Fibroblast of peridontal ligament (primary cell): ENCODE measurements at regions not wholly inside any gene's neighbourhood (a gene's known extent, or its start where the extent isn't known, plus 50 kb on each side); places are given as distances from the start of the nearest gene placed in this dataset.

Experiments used
- DNase-seq: peaks from one replicate; pipeline ENCODE4 v3.0.0-alpha.2; 2010; ENCODE audit errors: extremely low read depth

DNA sequence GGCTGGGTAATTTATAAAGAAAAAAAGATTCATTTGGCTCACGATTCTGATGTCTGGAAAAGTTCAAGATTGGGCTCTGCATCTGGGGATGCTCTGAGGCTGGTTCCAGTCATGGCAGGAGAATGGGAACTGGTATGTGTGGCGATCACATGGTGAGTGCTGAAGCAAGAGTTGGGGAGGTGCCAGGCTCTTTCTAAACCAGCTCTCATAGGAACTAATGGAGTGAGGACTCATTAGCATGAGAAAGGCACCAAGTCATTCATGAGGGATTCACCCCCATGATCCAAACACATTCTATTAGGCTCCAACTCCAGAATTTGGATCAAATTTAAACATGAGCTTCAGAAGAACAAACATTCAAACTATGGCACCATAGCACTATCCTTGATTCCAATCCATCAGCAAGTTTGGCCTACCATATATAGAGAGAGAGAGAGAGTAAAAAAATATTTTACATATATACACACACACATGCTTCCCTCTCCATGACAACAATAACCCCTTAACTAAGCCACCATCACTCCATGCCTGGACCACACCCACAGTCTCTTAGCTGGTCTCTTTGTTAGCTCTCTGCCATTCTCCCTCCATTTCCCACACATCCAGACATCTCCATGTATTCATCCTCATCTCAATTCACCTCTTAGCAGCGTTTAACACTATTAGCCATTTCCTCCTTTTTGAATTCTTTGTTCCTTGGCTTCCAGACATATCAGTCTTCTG lies 57.9 kb downstream of the NPY start:
- no peak for DNase-seq

DNA sequence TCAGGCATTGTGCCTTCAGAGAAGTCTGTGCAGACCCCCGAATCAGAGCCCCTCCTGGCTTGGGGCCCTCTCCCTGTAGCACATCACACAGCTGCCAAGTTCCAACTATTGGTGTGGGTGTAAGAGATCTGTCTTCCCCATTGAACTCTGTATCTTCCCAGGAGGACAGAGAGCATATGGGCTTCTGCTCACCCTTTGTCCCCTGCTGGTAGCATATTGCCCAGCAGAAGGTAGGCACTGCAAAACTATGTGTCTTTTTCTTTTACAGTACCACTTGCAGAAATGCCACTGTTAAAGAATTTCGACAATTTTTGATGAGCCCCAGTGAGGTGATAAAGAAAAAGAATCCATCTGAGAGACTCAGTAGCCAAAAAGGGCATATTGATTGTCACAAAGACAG lies 59.6 kb downstream of the NPY start:
- DNase-seq, result no peak

- DNase-seq, result no peak
Observed at GRCh38 chr7:24346129-24346528, 62.1 kb downstream of the NPY start.

GRCh38 chr7:24346716-24347115 lies 62.7 kb downstream of the NPY start:
- no peak for DNase-seq

GRCh38 chr7:24349339-24349738 lies 65.3 kb downstream of the NPY start:
- no peak for DNase-seq

DNA sequence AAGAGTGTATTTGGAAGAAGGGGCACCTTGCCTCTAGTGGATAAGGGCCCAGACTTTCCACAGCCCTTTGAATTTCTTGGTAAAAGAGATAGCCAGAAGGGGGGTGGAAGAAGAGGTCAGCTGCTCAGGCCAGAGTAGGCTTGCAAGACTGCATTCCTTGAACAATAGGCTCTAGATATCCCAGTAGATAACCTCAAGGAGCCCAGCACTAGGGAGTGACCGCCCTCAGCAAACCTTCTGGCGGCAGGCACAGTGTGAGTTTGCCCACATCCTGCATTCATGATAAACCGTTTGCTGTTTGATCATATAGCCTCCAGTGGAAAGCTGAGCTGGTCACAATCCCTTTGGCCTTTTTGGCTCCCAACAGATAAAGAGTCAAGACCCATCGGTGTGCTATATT lies 70.5 kb downstream of the NPY start:
- no peak for DNase-seq

GRCh38 chr7:24356718-24357386 lies 72.9 kb downstream of the NPY start:
- no peak for DNase-seq

DNA sequence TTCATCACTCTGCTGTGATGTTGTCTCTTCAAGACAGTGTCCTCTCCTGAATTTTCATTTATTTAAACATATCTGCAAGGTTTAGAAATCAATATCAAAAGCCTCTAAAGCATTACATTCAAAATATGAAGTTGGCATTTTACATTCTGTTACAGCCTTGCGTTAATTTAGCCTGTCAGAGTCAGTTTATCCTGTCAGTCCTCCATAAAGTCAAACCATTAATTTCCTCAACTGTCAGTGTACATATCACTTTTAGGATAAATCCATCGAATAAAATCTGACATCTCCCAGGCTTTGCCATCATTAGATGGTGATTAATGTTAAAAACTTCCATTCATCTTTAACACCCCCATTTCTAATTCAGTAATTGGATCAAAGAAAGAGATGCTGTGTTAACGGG lies 77.0 kb downstream of the NPY start:
- no peak for DNase-seq

DNA sequence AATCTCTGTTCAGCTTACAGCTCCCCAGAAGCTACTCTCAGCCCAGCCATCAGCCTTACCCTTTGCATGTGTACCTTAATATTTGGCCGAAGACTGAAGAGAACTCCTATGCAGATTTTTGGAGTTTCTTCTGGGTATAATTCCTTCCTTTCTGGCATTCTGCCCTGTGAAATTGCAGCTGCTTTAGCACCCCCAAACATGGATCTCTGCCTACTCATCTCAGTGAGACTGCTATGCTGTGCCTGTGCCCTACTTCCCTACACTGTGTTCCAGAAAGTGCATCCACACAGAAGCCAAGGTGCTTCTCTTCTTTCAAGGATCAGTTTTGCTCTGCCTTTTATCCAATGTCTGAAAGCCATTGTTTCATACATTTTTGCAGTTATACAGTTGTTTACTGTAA lies 81.6 kb downstream of the NPY start:
- DNase-seq, result no peak

DNA sequence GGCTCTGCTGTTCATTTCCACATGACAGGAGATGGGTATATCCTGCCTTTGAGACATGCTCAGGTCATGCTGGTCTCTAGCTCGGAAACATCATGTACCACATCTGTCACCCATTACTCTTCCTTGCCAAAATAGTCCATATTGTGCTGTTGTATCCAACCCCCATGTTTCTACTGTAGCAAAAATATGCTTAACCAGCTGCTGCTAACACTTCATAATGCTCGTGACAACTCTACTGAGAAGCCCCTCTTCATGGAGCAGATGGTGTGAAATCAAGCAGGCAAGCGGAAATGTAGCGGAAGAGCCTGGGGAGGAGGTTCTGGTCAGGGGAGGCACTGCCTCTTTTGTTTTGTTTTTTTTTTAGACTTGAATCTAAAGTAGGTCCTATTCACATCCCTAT lies 82.9 kb downstream of the NPY start:
- DNase-seq, result no peak

DNA sequence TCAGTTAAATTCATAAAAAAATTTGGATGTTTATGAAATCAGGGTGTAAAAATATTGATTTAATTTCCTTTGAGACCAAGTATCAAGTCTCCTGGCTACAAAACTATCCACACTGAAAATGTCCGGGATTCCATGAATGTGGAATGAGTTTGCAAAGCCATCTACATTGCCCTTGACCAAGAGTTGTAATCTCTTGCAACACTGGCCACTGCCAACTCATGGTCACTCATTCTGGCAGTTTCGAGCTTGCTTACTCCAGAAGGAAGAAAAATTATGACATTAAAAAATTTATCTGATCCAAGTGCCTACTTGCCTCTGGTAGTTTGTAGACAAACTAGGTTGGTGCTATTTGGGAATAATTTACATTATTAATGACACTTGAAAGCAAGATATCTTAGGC lies 84.2 kb downstream of the NPY start:
- no peak for DNase-seq

DNA sequence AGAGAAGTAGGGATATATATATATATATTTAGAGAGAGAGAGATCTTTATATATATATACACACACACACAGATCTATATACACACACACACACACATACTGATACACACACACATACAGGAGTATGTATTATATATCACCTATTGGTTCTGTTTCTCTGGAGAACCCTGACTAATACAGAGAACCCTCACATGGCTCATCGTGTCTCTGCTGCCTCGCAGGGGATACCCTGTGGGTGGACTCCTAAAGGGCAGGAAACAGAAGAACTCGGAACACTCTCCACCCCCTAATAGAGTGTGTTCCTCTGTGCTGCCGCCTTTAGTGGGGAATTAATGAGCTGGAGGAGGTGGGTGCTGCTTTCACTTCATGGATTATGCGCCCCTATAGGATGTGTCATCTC lies 86.6 kb downstream of the NPY start:
- DNase-seq, result no peak

- no peak for DNase-seq
Observed at GRCh38 chr7:24372961-24373955, 89.3 kb downstream of the NPY start.

- DNase-seq, result peak; percentile 5
Observed at GRCh38 chr7:24378871-24379616, 95.1 kb downstream of the NPY start.

- peak; percentile 2 for DNase-seq
Observed at GRCh38 chr7:24381894-24382505, 98.0 kb downstream of the NPY start.

DNA sequence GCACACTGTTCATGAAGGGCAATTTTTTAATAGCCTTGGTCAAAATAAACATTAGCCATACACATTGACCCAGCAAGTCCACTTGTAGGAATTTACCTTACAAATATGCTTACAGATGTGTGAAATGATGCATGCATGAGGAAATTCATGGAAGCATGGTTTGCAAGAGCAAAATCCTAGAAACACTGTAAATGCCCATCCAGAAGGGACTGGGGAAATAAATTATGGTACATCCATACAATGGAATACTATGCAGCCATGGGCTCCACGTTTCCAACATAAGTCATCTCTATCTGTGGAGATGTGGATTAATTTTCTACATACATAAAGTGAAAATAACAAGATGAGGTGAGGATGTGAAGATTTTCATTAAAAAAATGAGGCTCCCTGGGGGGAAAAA lies 99.1 kb downstream of the NPY start:
- no peak for DNase-seq

DNA sequence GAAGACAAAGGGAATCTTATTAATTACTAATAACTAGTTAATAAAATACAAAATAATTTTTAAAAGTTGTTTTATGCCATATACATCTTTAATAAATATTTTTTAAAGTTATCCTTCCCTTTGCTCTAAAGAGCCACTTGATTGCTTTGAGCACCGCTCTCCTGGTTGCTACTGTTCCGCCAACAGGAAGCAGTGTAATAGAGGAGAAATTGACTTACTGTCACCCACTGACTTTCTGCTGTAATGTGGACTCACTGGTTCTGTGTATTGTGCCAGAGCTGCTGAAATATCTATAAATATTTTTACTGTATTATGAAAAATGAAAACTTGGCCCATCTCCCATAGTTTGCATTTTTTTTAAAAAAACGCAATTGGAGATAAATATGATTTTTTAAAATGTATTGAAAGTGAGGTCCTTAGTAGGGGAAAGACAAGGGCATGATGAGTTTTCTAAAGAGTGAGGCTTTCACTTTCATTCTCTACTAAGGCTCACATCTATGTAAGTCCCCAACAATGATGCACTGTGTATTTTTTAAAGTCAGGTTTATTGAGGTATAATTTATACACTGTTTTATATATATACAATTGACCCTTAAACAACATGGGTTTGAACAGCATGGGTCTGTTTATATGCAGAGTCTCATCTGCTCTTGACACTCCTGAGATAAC lies 100.5 kb downstream of the NPY start:
- no peak for DNase-seq

DNA sequence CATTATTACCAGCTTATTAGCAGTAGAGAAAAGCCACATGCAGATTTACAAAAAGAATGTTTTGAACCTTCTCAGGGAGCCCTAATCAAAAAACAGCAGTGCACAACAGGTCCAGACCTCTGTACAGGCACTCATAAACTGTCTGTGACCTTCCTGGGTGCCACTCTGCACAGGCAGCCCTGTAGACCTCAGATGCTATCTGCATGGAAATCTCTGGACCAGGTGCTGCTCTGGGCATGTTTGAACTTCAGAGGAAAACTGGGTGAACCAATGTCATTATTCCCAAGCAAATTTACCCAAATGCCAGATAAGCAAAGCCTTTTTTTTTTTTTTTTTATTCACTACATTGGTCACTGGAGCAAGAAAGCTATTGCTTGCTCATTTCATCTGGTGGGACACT lies 104.2 kb downstream of the NPY start:
- no peak for DNase-seq

DNA sequence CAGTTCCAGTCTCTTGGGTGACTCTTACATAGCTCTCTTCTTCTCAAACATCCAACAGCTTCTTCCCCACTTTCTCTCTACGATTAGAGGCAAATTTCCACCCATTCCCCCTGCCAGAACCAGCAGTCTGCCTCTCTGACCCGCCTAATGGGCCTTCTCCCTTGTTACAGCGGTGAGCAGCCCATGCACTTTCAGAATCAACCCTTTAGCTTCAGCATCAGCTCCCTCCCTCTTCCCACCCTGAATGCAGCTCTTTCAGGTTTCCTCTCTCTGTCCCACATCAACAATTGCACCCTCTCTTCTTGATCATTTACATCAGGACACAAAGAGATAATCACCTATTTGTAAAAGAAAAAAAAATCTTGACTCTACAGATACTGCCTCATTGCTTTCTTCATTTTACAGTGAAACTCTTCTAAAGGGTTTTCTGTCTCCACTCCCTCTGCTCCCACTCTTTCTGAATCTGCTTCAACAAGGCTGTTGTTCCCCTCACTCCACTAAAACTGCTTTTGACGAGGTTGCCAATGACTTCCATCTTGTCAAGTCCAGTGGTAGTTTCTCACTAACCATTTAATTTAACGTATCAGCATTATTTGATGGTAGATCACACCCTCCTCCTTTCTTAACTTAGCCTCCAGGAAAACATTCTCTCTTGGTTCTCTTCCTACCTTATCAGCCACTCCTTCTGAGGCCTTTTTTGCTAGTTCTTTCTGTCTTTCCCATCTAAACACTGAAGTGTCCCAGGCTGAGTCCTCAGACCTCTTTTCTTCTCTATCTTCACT lies 106.6 kb downstream of the NPY start:
- DNase-seq, result no peak

- no peak for DNase-seq
Observed at GRCh38 chr7:24392774-24393173, 108.8 kb downstream of the NPY start.
